DND-41 (cell line): ENCODE measurements at regions not wholly inside any gene's neighbourhood (a gene's known extent, or its start where the extent isn't known, plus 50 kb on each side); places are given as distances from the start of the nearest gene placed in this dataset.

Source experiments
- ATAC-seq: fragments of 200-7000 bp; cut with Tn5 transposase; 3 replicates; pipeline ENCODE4 v1.9.1; 2021; ENCODE audit warnings: low read depth; ENCODE audit not compliant: insufficient read depth
- DNase-seq: peaks from one replicate; pipeline ENCODE4 v3.0.0-alpha.2; 2020
- H2AFZ ChIP-seq: 2 replicates; pipeline ENCODE4 v1.6.0; 2012; ENCODE audit warnings: low read depth, low read length
- H3K27ac ChIP-seq: 2 replicates; pipeline ENCODE4 v1.5.1; 2012; ENCODE audit warnings: low read length, inconsistent platforms
- H3K27me3 ChIP-seq: fragments of 200-600 bp; sonication (generic); 2 replicates; pipeline ENCODE4 v1.6.0; 2012; ENCODE audit warnings: low read length, mild to moderate bottlenecking, inconsistent platforms; ENCODE audit not compliant: insufficient read depth, poor library complexity
- H3K36me3 ChIP-seq: 2 replicates; pipeline ENCODE4 v1.5.1; 2012; ENCODE audit warnings: low read length, inconsistent platforms; ENCODE audit not compliant: insufficient read depth
- H3K4me1 ChIP-seq: 2 replicates; pipeline ENCODE4 v1.5.1; 2012; ENCODE audit warnings: mild to moderate bottlenecking, low read length; ENCODE audit not compliant: insufficient read depth
- H3K4me2 ChIP-seq: 2 replicates; pipeline ENCODE4 v1.6.0; 2012; ENCODE audit warnings: mild to moderate bottlenecking, moderate library complexity, low read length, inconsistent platforms; ENCODE audit not compliant: insufficient read depth
- H3K4me3 ChIP-seq, 2 experiments: fragments of 200-600 bp in 1 of 2; shearing (Covaris generic) in 1 of 2; 2 replicates each; pipeline ENCODE4 v1.5.1; 2012 to 2016; ENCODE audit warnings: inconsistent platforms in 2 of 2, low read length in 2 of 2, mild to moderate bottlenecking in 2 of 2, low read depth in 1 of 2, moderate library complexity in 1 of 2
- H3K79me2 ChIP-seq: 2 replicates; pipeline ENCODE4 v1.6.0; 2012; ENCODE audit warnings: low read length, inconsistent platforms; ENCODE audit not compliant: insufficient read depth
- H3K9ac ChIP-seq: 2 replicates; pipeline ENCODE4 v1.6.0; 2012; ENCODE audit warnings: low read depth, mild to moderate bottlenecking, inconsistent platforms, low read length, moderate library complexity
- H3K9me3 ChIP-seq: 2 replicates; pipeline ENCODE4 v1.5.1; 2012; ENCODE audit warnings: low read length, moderate library complexity, mild to moderate bottlenecking, inconsistent platforms; ENCODE audit not compliant: insufficient read depth, severe bottlenecking
- H4K20me1 ChIP-seq: 2 replicates; pipeline ENCODE4 v1.6.0; 2012; ENCODE audit warnings: low read length; ENCODE audit not compliant: insufficient read depth
- EZH2 ChIP-seq: IDR thresholded peaks from 3 replicates; pipeline ENCODE4 v1.6.1; 2012; ENCODE audit warnings: borderline replicate concordance, low read depth, mild to moderate bottlenecking, moderate library complexity, low read length, inconsistent platforms; ENCODE audit not compliant: severe bottlenecking
- TF ChIP-seq, protein P1 (sequence below): IDR thresholded peaks from 2 replicates; pipeline ENCODE4 v1.5.1; 2012; ENCODE audit warnings: borderline replicate concordance, low read length, moderate library complexity, mild to moderate bottlenecking; ENCODE audit not compliant: poor library complexity, severe bottlenecking; ENCODE audit errors: extremely low read depth

DNA sequence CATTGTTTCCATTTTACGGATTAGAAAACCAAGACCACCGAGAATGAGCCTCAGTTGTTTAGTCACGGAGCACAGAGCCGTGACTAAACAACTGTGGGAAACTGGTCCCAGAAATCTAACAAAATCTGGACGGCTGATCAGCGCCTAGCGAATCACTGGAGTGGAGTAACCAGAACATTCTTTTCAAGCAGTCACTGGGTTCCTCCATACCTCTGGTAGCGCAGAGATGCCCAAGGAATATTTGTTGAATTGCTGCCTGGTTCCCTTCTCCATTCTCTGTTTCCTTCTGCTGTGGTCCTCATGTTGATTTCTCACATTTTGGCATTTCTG, 62.0 kb downstream of the GPX5 start:
- H3K79me2 ChIP-seq: no peaks in the 10 kb centered on the region
- ATAC-seq: no peak
- H3K4me3 ChIP-seq: no peak overlapping the region
- H4K20me1 ChIP-seq: no peaks in the 10 kb centered on the region
- no peak for DNase-seq
- H3K4me2 ChIP-seq: no peak overlapping the region
- H3K36me3 ChIP-seq: no peaks in the 10 kb centered on the region
- H3K4me1 ChIP-seq: no peaks in the 10 kb centered on the region
- no peak overlapping the region for H3K27ac ChIP-seq
- TF ChIP-seq, protein P1, sequence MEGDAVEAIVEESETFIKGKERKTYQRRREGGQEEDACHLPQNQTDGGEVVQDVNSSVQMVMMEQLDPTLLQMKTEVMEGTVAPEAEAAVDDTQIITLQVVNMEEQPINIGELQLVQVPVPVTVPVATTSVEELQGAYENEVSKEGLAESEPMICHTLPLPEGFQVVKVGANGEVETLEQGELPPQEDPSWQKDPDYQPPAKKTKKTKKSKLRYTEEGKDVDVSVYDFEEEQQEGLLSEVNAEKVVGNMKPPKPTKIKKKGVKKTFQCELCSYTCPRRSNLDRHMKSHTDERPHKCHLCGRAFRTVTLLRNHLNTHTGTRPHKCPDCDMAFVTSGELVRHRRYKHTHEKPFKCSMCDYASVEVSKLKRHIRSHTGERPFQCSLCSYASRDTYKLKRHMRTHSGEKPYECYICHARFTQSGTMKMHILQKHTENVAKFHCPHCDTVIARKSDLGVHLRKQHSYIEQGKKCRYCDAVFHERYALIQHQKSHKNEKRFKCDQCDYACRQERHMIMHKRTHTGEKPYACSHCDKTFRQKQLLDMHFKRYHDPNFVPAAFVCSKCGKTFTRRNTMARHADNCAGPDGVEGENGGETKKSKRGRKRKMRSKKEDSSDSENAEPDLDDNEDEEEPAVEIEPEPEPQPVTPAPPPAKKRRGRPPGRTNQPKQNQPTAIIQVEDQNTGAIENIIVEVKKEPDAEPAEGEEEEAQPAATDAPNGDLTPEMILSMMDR: no peak
- no peak for TF ChIP-seq EZH2
- H2AFZ ChIP-seq: no peak overlapping the region
- H3K9me3 ChIP-seq: no peaks in the 10 kb centered on the region
- no peak overlapping the region for H3K9ac ChIP-seq
- peaks cover 54% of the 10 kb centered on the region for H3K27me3 ChIP-seq

DNA sequence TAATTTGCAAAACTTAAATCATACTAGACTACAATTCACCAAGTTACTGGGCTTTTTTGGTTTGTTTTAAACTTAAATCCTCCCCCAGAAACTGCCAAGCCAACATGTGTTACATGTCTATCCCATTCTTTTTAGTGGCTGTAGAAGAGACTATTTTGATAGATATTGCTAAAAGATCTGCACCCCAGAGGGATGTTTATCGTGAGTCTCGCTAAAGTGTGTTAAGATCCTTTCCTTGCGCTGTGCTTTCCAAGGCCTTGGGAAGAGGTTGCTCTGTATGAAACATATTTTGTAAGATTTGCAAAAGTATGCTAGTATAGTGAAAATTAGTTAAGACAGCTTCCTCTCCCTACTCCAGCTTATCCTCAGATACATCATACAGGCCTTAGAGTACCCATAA, 63.0 kb downstream of the GPX5 start:
- H3K79me2 ChIP-seq: no peaks in the 10 kb centered on the region
- H3K36me3 ChIP-seq: no peaks in the 10 kb centered on the region
- H3K4me1 ChIP-seq: no peaks in the 10 kb centered on the region
- no peaks in the 10 kb centered on the region for H3K9me3 ChIP-seq
- no peaks in the 10 kb centered on the region for H4K20me1 ChIP-seq
- ATAC-seq (no peak), DNase-seq (no peak)
- H3K9ac ChIP-seq: no peak overlapping the region
- no peak overlapping the region for H3K4me2 ChIP-seq
- H3K27me3 ChIP-seq: peaks cover 52% of the 10 kb centered on the region
- TF ChIP-seq, protein P1: no peak
- TF ChIP-seq EZH2: no peak
- no peak overlapping the region for H2AFZ ChIP-seq
- no peak overlapping the region for H3K27ac ChIP-seq
- H3K4me3 ChIP-seq: no peak overlapping the region

DNA sequence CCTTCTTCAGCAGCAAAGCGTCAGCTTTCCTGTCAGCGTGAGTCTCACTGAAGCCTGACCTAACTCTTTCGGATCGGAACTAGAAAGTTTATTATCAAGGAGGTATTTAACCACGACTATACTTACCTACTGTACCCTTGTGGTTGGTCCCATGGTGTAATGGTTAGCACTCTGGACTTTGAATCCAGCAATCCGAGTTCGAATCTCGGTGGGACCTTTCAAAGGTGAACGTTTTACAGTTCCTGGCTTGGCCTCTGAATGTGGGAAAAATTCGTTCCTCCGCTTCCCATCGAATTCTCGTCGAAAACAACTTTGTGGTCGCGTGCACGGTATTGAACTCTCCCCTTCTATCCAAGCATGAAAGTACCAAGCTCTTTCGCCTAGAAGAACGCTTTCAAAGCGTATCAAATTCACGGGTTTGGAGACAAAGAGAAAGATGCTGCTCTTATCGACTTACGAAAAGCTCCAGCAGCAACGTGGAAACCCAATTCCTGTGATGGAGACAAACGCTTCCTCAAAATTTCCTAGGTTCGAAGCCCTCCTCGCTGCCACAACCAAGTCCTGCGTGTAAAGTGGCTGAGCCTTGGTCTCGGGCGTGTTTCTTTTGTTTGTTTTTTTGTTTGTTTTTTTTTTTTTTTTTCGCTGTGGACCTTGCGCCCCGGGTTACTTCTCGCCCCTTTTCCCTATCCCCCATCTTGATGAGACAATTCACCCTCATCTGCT, 63.7 kb downstream of the GPX5 start:
- H3K36me3 ChIP-seq: no peaks in the 10 kb centered on the region
- DNase-seq: no peak
- ATAC-seq: no peak
- H3K27ac ChIP-seq: no peak overlapping the region
- H3K9ac ChIP-seq: no peak overlapping the region
- H3K4me3 ChIP-seq: no peak overlapping the region
- H3K9me3 ChIP-seq: no peaks in the 10 kb centered on the region
- H3K27me3 ChIP-seq: peaks cover 48% of the 10 kb centered on the region
- H4K20me1 ChIP-seq: no peaks in the 10 kb centered on the region
- no peak overlapping the region for H3K4me2 ChIP-seq
- no peak for TF ChIP-seq EZH2
- TF ChIP-seq, protein P1: no peak
- no peaks in the 10 kb centered on the region for H3K79me2 ChIP-seq
- no peak overlapping the region for H2AFZ ChIP-seq
- no peaks in the 10 kb centered on the region for H3K4me1 ChIP-seq
